NB4 (cell line): ENCODE measurements at regions not wholly inside any gene's neighbourhood (a gene's known extent, or its start where the extent isn't known, plus 50 kb on each side); places are given as distances from the start of the nearest gene placed in this dataset.

ENCODE experiments used
- DNase-seq: peaks from one replicate; pipeline ENCODE4 v3.0.0; 2010; ENCODE audit warnings: low read depth
- H3K4me3 ChIP-seq: one replicate; pipeline ENCODE4 v1.5.1; 2011; ENCODE audit warnings: mild to moderate bottlenecking, low read depth, low read length, moderate library complexity
- CTCF ChIP-seq: IDR thresholded peaks from one replicate; pipeline ENCODE4 v1.5.1; 2012; ENCODE audit warnings: low read depth, low read length
- MAX ChIP-seq: IDR thresholded peaks from 2 replicates; pipeline ENCODE4 v1.6.1; 2011; ENCODE audit warnings: low read depth, low read length
- MYC ChIP-seq: IDR thresholded peaks from 2 replicates; pipeline ENCODE4 v1.6.1; 2011; ENCODE audit warnings: low read depth, low read length
- POLR2A ChIP-seq: IDR thresholded peaks from 2 replicates; pipeline ENCODE4 v1.6.1; 2011; ENCODE audit warnings: mild to moderate bottlenecking; ENCODE audit not compliant: insufficient read length; ENCODE audit errors: extremely low read depth

- no peak for DNase-seq
- H3K4me3 ChIP-seq: no peak overlapping the region
- TF ChIP-seq MYC: no peak
- TF ChIP-seq CTCF: no peak
- no peak for TF ChIP-seq MAX
- TF ChIP-seq POLR2A: no peak
Measured at GRCh38 chr1:57835620-57836019, 411.8 kb upstream of the DAB1 start.

GRCh38 chr1:57833296-57833695, 409.4 kb upstream of the DAB1 start:
- H3K4me3 ChIP-seq: no peak overlapping the region
- TF ChIP-seq POLR2A (no peak), MAX (no peak), MYC (no peak), CTCF (no peak)
- no peak for DNase-seq

GRCh38 chr1:57832612-57833011, 408.8 kb upstream of the DAB1 start:
- TF ChIP-seq POLR2A (no peak), MAX (no peak), MYC (no peak), CTCF (no peak)
- no peak overlapping the region for H3K4me3 ChIP-seq
- no peak for DNase-seq

GRCh38 chr1:57831624-57832023, 407.8 kb upstream of the DAB1 start:
- no peak for DNase-seq
- H3K4me3 ChIP-seq: no peak overlapping the region
- no peak for TF ChIP-seq POLR2A
- TF ChIP-seq MAX: no peak
- no peak for TF ChIP-seq MYC
- no peak for TF ChIP-seq CTCF

- no peak for TF ChIP-seq MYC
- DNase-seq: no peak
- no peak overlapping the region for H3K4me3 ChIP-seq
Measured at GRCh38 chr1:57826535-57826934, 402.7 kb upstream of the DAB1 start.

GRCh38 chr1:57824535-57824934, 400.7 kb upstream of the DAB1 start:
- DNase-seq: no peak
- H3K4me3 ChIP-seq: no peak overlapping the region
- TF ChIP-seq MYC: no peak
- TF ChIP-seq MAX: no peak
- TF ChIP-seq POLR2A: no peak
- no peak for TF ChIP-seq CTCF
